GM21381 (cell line): ENCODE measurements at regions not wholly inside any gene's neighbourhood (a gene's known extent, or its start where the extent isn't known, plus 50 kb on each side); places are given as distances from the start of the nearest gene placed in this dataset.

ENCODE experiments used
- ATAC-seq: cut with Tn5 transposase; IDR thresholded peaks from one replicate; pipeline ENCODE4 v1.9.1; 2021; ENCODE audit warnings: mild to moderate bottlenecking, moderate library complexity; ENCODE audit not compliant: unreplicated experiment

- ATAC-seq, result peak; percentile 70
These were observed 443.8 kb upstream of the GJE1 start for GRCh38 chr6:141688916-141689315.

GRCh38 chr6:141685416-141685815, 447.3 kb upstream of the GJE1 start:
- no peak for ATAC-seq

DNA sequence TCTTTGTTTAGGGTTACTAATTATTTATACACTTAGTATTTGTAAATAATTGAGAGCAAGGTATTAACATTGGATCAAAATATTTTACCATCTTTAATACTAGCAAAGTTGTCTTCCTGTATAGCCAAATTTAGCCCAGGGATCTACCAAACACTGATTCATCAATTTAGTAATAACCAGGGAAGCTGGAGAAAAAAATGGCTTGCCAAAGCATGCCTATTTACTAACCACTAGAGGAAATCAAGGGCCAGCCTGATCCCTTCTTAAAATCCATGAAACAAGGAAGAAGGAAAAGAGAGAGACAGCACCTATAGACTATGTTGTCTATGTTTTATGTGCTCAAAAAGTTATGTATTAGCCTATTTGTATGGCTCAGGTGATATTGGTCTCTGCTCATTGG, 450.3 kb upstream of the GJE1 start:
- no peak for ATAC-seq

- ATAC-seq, result peak; percentile 73
These were observed 455.0 kb upstream of the GJE1 start for GRCh38 chr6:141677598-141678211.

DNA sequence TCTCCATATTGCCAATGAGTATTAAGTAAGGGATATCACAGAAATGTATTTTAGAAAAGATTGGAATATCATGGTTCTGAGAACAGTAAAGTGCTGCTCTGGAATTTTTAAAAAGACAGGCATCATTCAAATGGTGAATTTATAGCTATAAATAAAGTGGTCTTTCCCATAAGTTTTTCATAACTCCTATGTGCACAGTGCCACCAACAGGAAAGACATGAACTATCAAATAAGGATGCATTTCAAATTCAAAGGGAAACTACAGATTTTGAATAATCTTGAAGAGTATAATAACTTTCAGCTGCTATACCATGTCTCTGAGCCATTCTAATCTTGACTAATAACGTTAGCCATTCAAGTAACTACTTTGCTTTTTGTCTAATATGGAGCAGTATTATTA, 456.8 kb upstream of the GJE1 start:
- ATAC-seq, result no peak

- ATAC-seq, result no peak
These were observed 463.6 kb upstream of the GJE1 start for GRCh38 chr6:141669141-141669540.

GRCh38 chr6:141667580-141668309, 465.0 kb upstream of the GJE1 start:
- ATAC-seq, result no peak

- no peak for ATAC-seq
These were observed 466.5 kb upstream of the GJE1 start for GRCh38 chr6:141666187-141666586.

- ATAC-seq, result no peak
These were observed 468.0 kb upstream of the GJE1 start for GRCh38 chr6:141664744-141665143.

DNA sequence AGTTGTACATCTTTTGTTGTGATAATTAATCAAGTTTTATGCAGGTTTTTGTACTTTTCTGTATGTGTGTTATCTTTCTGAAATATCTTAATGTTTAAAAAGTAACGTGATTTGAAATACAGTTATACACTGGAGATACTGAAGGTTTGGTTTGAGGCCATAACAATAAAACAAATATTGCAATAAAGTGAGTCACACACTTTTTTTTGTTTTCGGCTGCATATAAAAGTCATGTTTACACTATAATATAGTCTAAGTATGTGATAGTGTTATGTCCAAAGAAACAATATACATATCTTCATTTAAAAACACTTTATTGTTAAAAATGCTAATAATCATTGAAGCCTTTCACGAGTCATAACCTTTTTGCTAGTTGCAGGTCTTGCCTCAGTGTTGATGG, 473.1 kb upstream of the GJE1 start:
- no peak for ATAC-seq

DNA sequence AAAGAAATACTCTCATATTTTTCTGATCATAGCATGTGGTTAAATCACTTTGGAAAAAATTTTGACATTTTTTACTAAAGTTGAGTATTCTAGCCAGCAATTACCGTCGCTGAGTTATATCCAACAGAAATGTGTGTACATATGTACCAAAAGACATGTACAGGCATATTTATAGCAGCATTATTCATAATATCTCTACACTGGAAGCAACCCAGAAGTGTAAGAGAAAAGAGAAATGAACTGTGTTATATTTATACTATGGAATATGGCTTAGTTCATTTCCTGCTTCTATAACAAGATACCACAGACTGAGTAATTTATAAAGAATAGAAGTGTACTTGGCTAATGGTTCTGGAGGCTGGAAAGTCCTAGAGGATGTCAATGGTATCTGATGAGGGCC, 474.0 kb upstream of the GJE1 start:
- ATAC-seq, result no peak

GRCh38 chr6:141657812-141658211, 474.9 kb upstream of the GJE1 start:
- no peak for ATAC-seq

GRCh38 chr6:141653590-141653989, 479.1 kb upstream of the GJE1 start:
- ATAC-seq, result no peak

- ATAC-seq, result no peak
These were observed 490.8 kb upstream of the GJE1 start for GRCh38 chr6:141641951-141642350.

- ATAC-seq, result no peak
These were observed 491.3 kb upstream of the GJE1 start for GRCh38 chr6:141641406-141641805.

DNA sequence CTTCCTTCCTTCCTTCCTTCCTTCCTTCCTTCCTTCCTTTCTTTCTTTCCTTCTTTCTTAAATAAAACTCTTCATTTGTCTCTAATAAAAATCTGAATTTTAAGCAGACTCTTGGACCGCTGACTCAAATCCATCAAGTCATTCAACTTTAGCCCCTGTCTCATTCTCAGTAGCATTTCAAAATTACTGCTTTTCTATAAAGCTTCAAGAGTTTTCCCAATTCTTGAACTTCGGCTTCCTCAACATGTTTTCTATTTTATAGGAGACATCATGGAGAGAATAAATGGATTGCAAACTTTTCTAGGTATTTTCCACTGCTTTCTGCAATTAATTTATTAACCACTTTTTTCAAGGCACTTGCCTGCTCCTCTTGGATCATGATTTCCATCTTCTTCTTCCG, 497.1 kb upstream of the GJE1 start:
- ATAC-seq, result no peak

GRCh38 chr6:141634269-141634668, 498.5 kb upstream of the GJE1 start:
- no peak for ATAC-seq

- ATAC-seq, result no peak
These were observed 508.4 kb upstream of the GJE1 start for GRCh38 chr6:141624301-141624700.

- no peak for ATAC-seq
These were observed 514.5 kb upstream of the GJE1 start for GRCh38 chr6:141618180-141618581.

DNA sequence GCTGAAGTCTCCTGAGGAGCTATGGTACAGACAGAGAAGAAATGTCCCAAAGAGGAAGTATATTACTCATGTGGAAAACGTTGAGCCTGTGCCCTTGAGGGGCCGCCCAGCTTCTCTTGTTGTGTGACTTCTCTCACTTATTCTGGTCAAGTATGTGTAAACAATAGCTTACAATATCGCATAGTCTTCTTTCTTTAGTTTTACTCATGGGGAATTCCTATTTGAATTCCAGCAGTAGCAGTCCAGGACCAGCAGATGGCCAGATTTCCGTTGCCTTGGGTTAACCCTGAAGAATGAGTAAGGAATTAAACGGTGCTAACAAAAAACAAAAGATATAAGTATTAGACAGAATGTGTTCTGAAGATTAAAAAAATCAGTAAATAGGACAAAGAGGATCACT, 522.0 kb upstream of the GJE1 start:
- ATAC-seq, result no peak

DNA sequence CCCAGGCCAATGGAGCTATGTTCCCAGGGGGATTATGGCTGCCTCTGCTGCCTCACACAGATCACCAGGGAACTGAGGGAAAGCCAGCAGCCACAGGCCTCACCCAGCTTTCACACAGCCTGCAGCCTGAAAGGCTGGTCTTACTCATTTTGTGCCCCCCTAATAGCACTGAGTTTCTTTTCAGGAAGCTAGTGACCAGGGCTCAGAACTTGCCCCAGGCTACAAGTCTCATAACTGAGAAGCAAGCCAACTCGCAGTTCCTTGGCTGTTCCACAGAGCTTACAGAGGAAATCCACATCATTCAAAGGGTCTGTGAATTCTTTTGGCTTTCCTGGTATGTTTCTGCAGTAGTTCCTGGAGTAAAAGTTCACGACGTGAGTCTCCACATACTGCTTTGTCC, 524.8 kb upstream of the GJE1 start:
- no peak for ATAC-seq

DNA sequence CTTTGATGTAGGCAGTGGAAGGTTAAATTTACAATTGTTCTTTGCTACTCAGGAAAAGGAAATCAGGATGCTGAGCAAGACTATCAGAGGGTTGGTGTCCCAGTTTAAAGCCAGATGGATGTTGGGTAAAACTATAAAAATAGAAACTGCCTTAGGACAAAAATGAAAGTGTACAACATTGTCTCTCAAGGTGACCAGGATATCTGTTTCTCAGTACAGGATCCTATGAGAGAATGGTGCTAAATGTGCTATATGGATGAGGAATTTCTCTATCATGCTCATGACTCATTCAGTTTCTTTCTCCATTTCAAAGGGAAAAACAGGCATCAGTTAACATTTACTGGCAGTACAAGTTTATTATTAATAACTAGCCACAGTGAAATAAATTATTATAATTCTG, 534.2 kb upstream of the GJE1 start:
- ATAC-seq, result no peak

- no peak for ATAC-seq
These were observed 537.9 kb upstream of the GJE1 start for GRCh38 chr6:141594874-141595273.
